OCI-LY1 (cell line): ENCODE measurements at regions not wholly inside any gene's neighbourhood (a gene's known extent, or its start where the extent isn't known, plus 50 kb on each side); places are given as distances from the start of the nearest gene placed in this dataset.

Experiments
- H2AFZ ChIP-seq: fragments of 200-600 bp; sonication (generic), shearing (Covaris generic); 2 replicates; pipeline ENCODE4 v1.6.0; 2014; ENCODE audit warnings: antibody characterized with exemption, mild to moderate bottlenecking, low read length
- H3F3A ChIP-seq: fragments of 200-600 bp; sonication (generic), shearing (Covaris generic); 2 replicates; pipeline ENCODE4 v1.6.0; 2014; ENCODE audit warnings: mild to moderate bottlenecking, antibody characterized with exemption, low read length, moderate library complexity; ENCODE audit not compliant: insufficient read depth
- H3K27ac ChIP-seq: fragments of 200-600 bp; sonication (generic); 2 replicates; pipeline ENCODE4 v1.5.1; 2014; ENCODE audit warnings: low read length, mixed run types, mild to moderate bottlenecking, low read depth; ENCODE audit not compliant: poor library complexity, severe bottlenecking
- H3K27me3 ChIP-seq: fragments of 200-600 bp; sonication (generic); 2 replicates; pipeline ENCODE4 v1.6.0; 2014; ENCODE audit warnings: antibody characterized with exemption, mild to moderate bottlenecking, low read length, moderate library complexity; ENCODE audit not compliant: insufficient read depth
- H3K36me3 ChIP-seq: fragments of 200-600 bp; sonication (generic); 2 replicates; pipeline ENCODE4 v1.6.1; 2014; ENCODE audit warnings: mild to moderate bottlenecking, antibody characterized with exemption, low read length, moderate library complexity, mixed read lengths; ENCODE audit not compliant: insufficient read depth
- H3K4me1 ChIP-seq: fragments of 200-600 bp; sonication (generic); 2 replicates; pipeline ENCODE4 v1.5.1; 2014; ENCODE audit warnings: mild to moderate bottlenecking, low read length, moderate library complexity; ENCODE audit not compliant: insufficient read depth, severe bottlenecking
- H3K4me2 ChIP-seq: fragments of 200-600 bp; sonication (generic), shearing (Covaris generic); 2 replicates; pipeline ENCODE4 v1.6.1; 2014; ENCODE audit warnings: low read length
- H3K4me3 ChIP-seq: fragments of 200-600 bp; sonication (generic); 2 replicates; pipeline ENCODE4 v1.5.1; 2014; ENCODE audit warnings: low read length, low read depth, mild to moderate bottlenecking, mixed read lengths; ENCODE audit not compliant: poor library complexity, severe bottlenecking
- H3K79me2 ChIP-seq: fragments of 200-600 bp; shearing (Covaris generic); 2 replicates; pipeline ENCODE4 v1.6.1; 2016; ENCODE audit warnings: mixed run types, low read length, mixed read lengths; ENCODE audit not compliant: insufficient read depth
- H3K9ac ChIP-seq: fragments of 200-600 bp; sonication (generic), shearing (Covaris generic); 2 replicates; pipeline ENCODE4 v1.6.1; 2014; ENCODE audit warnings: mild to moderate bottlenecking, low read length, mixed read lengths
- H3K9me2 ChIP-seq: fragments of 200-600 bp; sonication (generic), shearing (Covaris generic); 2 replicates; pipeline ENCODE4 v1.6.1; 2014; ENCODE audit warnings: low read depth, mild to moderate bottlenecking, low read length, mixed read lengths
- H3K9me3 ChIP-seq: fragments of 200-600 bp; shearing (Covaris generic); 2 replicates; pipeline ENCODE4 v1.6.1; 2014; ENCODE audit warnings: low read length, mixed read lengths
- H4K20me1 ChIP-seq: fragments of 200-600 bp; sonication (generic), shearing (Covaris generic); 2 replicates; pipeline ENCODE4 v1.6.0; 2016; ENCODE audit warnings: mild to moderate bottlenecking, low read length; ENCODE audit not compliant: insufficient read depth
- CTCF ChIP-seq: fragments of 200-600 bp; sonication (generic), shearing (Covaris generic); IDR thresholded peaks from 2 replicates; pipeline ENCODE4 v1.5.1; 2017; ENCODE audit warnings: mild to moderate bottlenecking, antibody characterized with exemption, low read length, moderate library complexity, mixed read lengths
- EZH2 ChIP-seq: fragments of 200-600 bp; sonication (generic), shearing (Covaris generic); IDR thresholded peaks from 2 replicates; pipeline ENCODE4 v1.8.0; 2017; ENCODE audit warnings: borderline replicate concordance, mixed run types, mild to moderate bottlenecking, antibody characterized with exemption, low read length, moderate library complexity, mixed read lengths

GRCh38 chrX:40514376-40514775 lies 66.4 kb upstream of the ATP6AP2 start:
- Histone ChIP-seq H3K27me3 (no peaks in the 10 kb centered on the region), H3K36me3 (no peaks in the 10 kb centered on the region), H2AFZ (no peak overlapping the region), H3K4me2 (no peak overlapping the region), H3F3A (no peaks in the 10 kb centered on the region), H3K9ac (no peak overlapping the region), H3K4me3 (no peak overlapping the region), H3K27ac (no peak overlapping the region), H3K79me2 (no peaks in the 10 kb centered on the region), H3K9me2 (no peaks in the 10 kb centered on the region), H3K4me1 (no peaks in the 10 kb centered on the region), H4K20me1 (no peaks in the 10 kb centered on the region), H3K9me3 (no peaks in the 10 kb centered on the region)
- no peak for TF ChIP-seq CTCF
- TF ChIP-seq EZH2, result no peak

- Histone ChIP-seq H3K4me3 (no peak overlapping the region), H3K27ac (no peak overlapping the region), H3K4me2 (no peak overlapping the region), H4K20me1 (no peaks in the 10 kb centered on the region), H3K27me3 (no peaks in the 10 kb centered on the region), H3K9ac (no peak overlapping the region), H3K9me3 (no peaks in the 10 kb centered on the region), H3K9me2 (no peaks in the 10 kb centered on the region), H3K4me1 (no peaks in the 10 kb centered on the region), H3K36me3 (no peaks in the 10 kb centered on the region), H3K79me2 (no peaks in the 10 kb centered on the region), H3F3A (no peaks in the 10 kb centered on the region), H2AFZ (no peak overlapping the region)
- TF ChIP-seq CTCF (no peak), EZH2 (no peak)
These were observed 66.9 kb upstream of the ATP6AP2 start for GRCh38 chrX:40513835-40514234.

GRCh38 chrX:40513012-40513411 lies 67.8 kb upstream of the ATP6AP2 start:
- Histone ChIP-seq H3K36me3 (no peaks in the 10 kb centered on the region), H3K27me3 (no peaks in the 10 kb centered on the region), H4K20me1 (no peaks in the 10 kb centered on the region), H3K9me2 (no peaks in the 10 kb centered on the region), H3K4me3 (no peak overlapping the region), H3K9me3 (no peaks in the 10 kb centered on the region), H3F3A (no peaks in the 10 kb centered on the region), H3K9ac (no peak overlapping the region), H2AFZ (no peak overlapping the region), H3K79me2 (no peaks in the 10 kb centered on the region), H3K4me2 (no peak overlapping the region), H3K27ac (no peak overlapping the region), H3K4me1 (no peaks in the 10 kb centered on the region)
- no peak for TF ChIP-seq CTCF
- no peak for TF ChIP-seq EZH2
